Heart left ventricle (tissue), 13 donors: ENCODE measurements at regions not wholly inside any gene's neighbourhood (a gene's known extent, or its start where the extent isn't known, plus 50 kb on each side); places are given as distances from the start of the nearest gene placed in this dataset.

Experiments used
- CTCF ChIP-seq, 12 donors: fragments of 200-600 bp; sonication (generic) in 4 of 12; IDR thresholded peaks; one replicate each; pipeline versions ENCODE4 v1.5.0 to v1.8.0; 2018 to 2022; ENCODE audit warnings: antibody characterized with exemption in 12 of 12, mild to moderate bottlenecking in 5 of 12
- POLR2A ChIP-seq, 2 donors: fragments of 450-650 bp; IDR thresholded peaks; one replicate each; pipeline ENCODE4 v1.6.1; 2017; ENCODE audit warnings: antibody characterized with exemption in 2 of 2, mild to moderate bottlenecking in 2 of 2, moderate library complexity in 2 of 2
- donor health status: ischemic (EF 13 %, LVEDD 7.1; RV severe dilation, severe dysfunction).
- donor health status: DM: no; HTN: yes; CAD: no.
- donor health status: DM: no; HTN: no; CAD: no.
- donor health status: ischemic (EF 25% LVEDD 6.9; RV normal size, moderate dysfunction).
- donor health status: ischemic (EF 25% LVEDD 5.7; RV mildly dilated, moderate dysfunction).
- donor health status: ischemic (EF 35%, LVEDD 5.7; RV mildly dilated, moderate dysfunction).
- donor health status: nonischemic (EF 11% LVEDD 7.7; RV severe dilation, severe dysfunction).
- donor health status: DM: yes; HTN: yes; CAD: no.
- donor health status: PGD.
- donor health status: ischemic (EF 29% LVEDD 5.4; RV normal size, mild dysfunction).
- donor health status: nonischemic (EF 23%, LVEDD 6.1; RV moderate dilation, normal function).

- TF ChIP-seq CTCF (IDR thresholded peaks at IDR 0.05): no peak
- TF ChIP-seq POLR2A (IDR thresholded peaks at IDR 0.05): no peak
Observed at GRCh38 chr6:9744119-9744518, 670.8 kb downstream of the TFAP2A start.
